Subcutaneous abdominal adipose tissue (tissue), 5 donors: ENCODE measurements at regions not wholly inside any gene's neighbourhood (a gene's known extent, or its start where the extent isn't known, plus 50 kb on each side); places are given as distances from the start of the nearest gene placed in this dataset.

Experiments
- H3K27ac ChIP-seq: one replicate; pipeline ENCODE4 v1.7.0; 2013; ENCODE audit warnings: low read depth, mild to moderate bottlenecking, inconsistent platforms, low read length, moderate library complexity
- H3K27me3 ChIP-seq, 5 donors: one replicate each; pipeline ENCODE4 v1.7.0; 2013; ENCODE audit warnings: low read length in 5 of 5, inconsistent platforms in 1 of 5; ENCODE audit not compliant: control insufficient read depth in 5 of 5, insufficient read depth in 4 of 5
- H3K36me3 ChIP-seq, 5 donors: one replicate each; pipeline ENCODE4 v1.7.0; 2013; ENCODE audit warnings: low read length in 5 of 5; ENCODE audit not compliant: control insufficient read depth in 5 of 5, insufficient read depth in 5 of 5
- H3K4me1 ChIP-seq, 5 donors: one replicate each; pipeline ENCODE4 v1.7.0; 2013; ENCODE audit warnings: low read length in 5 of 5, mild to moderate bottlenecking in 3 of 5, moderate library complexity in 1 of 5; ENCODE audit not compliant: control insufficient read depth in 5 of 5, insufficient read depth in 5 of 5
- H3K4me3 ChIP-seq, 5 donors: one replicate each; pipeline ENCODE4 v1.7.0; 2013; ENCODE audit warnings: low read length in 5 of 5, low read depth in 1 of 5
- H3K9ac ChIP-seq, 5 donors: one replicate each; pipeline ENCODE4 v1.7.0; 2013; ENCODE audit warnings: low read length in 5 of 5, mild to moderate bottlenecking in 4 of 5, moderate library complexity in 3 of 5
- H3K9me3 ChIP-seq, 5 donors: one replicate each; pipeline ENCODE4 v1.7.0; 2013; ENCODE audit warnings: low read length in 5 of 5; ENCODE audit not compliant: control insufficient read depth in 5 of 5
- donor health status: healthy.
- donor health status: healthy.
- donor health status: healthy.
- donor health status: healthy.
- donor health status: healthy.

DNA sequence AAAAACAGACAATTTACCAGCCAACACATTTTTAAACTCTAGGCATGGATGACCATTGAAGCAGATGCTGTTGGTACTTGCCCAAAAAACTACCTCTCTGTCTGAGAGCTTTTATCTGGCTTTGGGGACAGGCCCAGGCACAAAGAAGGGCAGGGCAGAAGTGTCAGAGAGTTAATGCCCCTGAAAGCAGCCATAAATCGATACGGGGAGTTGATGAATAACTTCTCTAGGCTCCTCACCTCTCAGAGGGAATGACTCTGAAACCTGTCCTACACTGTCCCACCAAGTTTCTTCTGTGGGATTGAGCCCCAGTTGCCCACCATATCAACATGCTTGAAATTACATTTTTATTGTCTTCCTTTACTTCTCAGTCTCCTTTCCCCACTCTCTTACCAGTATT is 113.0 kb upstream of the DAAM1 start:
- Histone ChIP-seq H3K27ac (no peak overlapping the region), H3K36me3 (no peaks in the 10 kb centered on the region), H3K4me1 (no peaks in the 10 kb centered on the region), H3K9ac (no peak overlapping the region), H3K9me3 (no peaks in the 10 kb centered on the region), H3K27me3 (no peaks in the 10 kb centered on the region), H3K4me3 (no peak overlapping the region)

DNA sequence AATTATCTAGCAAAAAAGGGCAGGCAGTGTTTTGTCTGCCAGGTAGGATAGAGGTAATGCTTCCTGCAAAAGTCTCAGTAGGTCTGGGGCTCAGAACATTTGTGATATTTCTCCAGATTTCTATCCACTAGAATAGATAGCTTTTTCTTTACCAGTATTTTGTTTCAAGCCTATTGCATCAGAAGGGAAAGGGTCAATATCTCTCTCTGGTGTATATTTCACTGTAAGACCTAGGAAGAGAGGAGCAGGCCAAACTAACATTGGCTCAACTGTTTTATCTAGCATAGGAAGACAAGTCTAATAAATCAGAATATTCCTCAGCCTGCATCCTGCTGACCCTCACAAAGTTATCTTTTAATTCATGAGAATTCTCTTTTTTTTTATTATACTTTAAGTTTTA is 106.7 kb upstream of the DAAM1 start:
- H3K36me3 ChIP-seq, result no peaks in the 10 kb centered on the region
- no peaks in the 10 kb centered on the region for H3K27me3 ChIP-seq

DNA sequence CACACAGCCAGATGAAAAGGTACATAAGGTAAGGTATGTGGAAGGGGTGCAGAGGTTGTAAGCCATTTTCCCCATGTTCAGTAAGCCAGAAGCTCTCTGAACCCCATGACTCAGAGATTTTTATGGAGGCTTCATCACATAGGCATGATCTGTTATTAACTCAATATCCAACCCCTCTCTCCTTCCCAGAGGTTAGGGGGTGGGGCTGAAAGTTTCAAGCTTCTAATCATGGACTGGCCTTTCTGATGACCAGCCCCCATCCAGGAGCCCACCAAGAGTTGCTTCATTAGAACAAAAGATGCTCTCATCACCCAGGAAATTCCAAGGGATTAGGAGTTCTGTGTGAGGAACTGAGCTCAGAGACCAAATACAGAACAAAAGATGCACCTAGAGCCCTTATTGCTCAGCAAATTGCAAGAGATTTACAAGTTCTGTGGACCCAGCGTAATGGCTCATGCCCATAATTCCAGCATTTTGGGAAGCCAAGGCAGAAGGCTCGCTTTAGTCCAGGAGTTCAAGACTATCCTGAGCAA is 103.2 kb upstream of the DAAM1 start:
- Histone ChIP-seq H3K4me1 (peaks cover 0 to 4% (median 0%) of the 10 kb centered on the region in 5 donors), H3K9me3 (no peaks in the 10 kb centered on the region), H3K9ac (no peak overlapping the region), H3K27me3 (no peaks in the 10 kb centered on the region), H3K36me3 (no peaks in the 10 kb centered on the region), H3K27ac (no peak overlapping the region), H3K4me3 (no peak overlapping the region)

More for the DNA sequence above, 106.7 kb upstream of the DAAM1 start:
- no peak overlapping the region for H3K9ac ChIP-seq
- H3K27ac ChIP-seq, result no peak overlapping the region
- H3K4me1 ChIP-seq, result peaks cover 0 to 4% (median 0%) of the 10 kb centered on the region in 5 donors
- no peaks in the 10 kb centered on the region for H3K9me3 ChIP-seq
- H3K4me3 ChIP-seq, result no peak overlapping the region

DNA sequence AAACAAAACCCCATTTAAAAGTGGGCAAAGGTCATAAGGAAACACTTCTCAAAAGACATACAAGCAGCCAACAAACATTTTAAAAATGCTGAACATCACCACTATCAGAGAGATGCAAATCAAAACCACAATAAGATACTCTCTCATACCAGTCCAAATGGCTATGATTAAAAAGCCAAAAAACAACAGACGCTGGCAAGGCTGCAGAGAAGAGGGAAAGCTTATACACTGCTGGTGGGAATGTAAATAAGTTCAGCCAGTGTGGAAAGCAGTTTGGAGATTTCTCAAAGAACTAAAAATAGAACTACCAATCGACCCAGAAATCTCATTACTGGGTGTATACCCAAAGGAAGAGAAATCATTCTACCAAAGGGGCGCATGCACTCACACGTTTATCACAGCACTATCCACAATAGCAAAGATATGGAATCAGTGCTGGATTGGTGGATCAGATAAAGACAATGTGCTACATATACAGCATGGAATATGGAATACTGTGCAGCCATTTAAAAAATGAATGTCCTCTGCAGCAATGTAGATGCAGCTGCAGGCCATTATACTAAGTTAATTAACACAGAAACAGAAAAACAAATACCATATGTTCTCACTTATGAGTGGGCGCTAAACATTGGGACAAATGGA is 102.1 kb upstream of the DAAM1 start:
- Histone ChIP-seq H3K9me3 (no peaks in the 10 kb centered on the region), H3K9ac (no peak overlapping the region), H3K4me3 (no peak overlapping the region), H3K36me3 (no peaks in the 10 kb centered on the region), H3K27me3 (no peaks in the 10 kb centered on the region), H3K4me1 (peaks cover 0 to 4% (median 0%) of the 10 kb centered on the region in 5 donors), H3K27ac (no peak overlapping the region)

DNA sequence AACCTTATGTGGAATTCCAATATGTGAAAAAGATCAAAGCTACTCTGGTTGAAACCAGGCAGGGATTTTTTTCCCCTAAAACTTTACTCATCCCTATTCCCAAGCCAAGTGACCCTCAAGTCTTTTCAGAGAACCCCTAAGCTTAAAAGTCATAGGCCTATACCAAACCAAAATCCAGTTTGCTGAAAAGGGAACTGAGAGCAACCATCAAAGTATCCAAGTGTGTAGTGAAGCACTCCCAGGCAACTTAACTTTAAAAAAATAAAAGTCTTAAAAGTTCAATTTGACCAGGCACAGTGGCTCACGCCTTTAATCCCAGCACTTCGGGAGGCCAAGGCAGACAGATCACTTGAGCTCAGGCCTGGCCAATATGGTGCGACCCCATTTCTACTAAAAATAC is 101.2 kb upstream of the DAAM1 start:
- H3K27me3 ChIP-seq, result no peaks in the 10 kb centered on the region
- no peaks in the 10 kb centered on the region for H3K4me1 ChIP-seq
- H3K9ac ChIP-seq, result no peak overlapping the region
- no peaks in the 10 kb centered on the region for H3K36me3 ChIP-seq
- H3K4me3 ChIP-seq, result no peak overlapping the region
- H3K9me3 ChIP-seq, result no peaks in the 10 kb centered on the region
- no peak overlapping the region for H3K27ac ChIP-seq

DNA sequence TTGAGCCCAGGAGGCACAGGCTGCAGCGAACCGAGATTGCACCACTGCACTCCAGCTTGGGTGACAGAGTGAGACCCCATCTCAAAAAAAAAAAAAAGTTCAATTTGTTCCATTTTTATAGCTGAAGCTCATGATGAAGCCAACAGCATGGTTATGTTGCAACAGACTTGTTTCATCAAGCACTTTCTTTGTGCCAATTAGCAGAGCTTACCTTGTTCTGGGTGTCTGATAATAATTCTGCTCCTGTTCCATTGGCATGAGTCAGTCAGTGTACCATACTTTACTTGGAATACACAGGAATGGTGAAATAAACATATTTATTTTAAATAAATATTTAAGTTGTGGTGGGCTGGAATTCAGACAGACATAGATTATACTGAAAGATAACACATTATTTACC is 100.8 kb upstream of the DAAM1 start:
- peaks cover 0 to 1% (median 0%) of the 10 kb centered on the region in 5 donors for H3K27me3 ChIP-seq
- no peak overlapping the region for H3K27ac ChIP-seq
- H3K9me3 ChIP-seq, result no peaks in the 10 kb centered on the region
- H3K36me3 ChIP-seq, result no peaks in the 10 kb centered on the region
- H3K4me1 ChIP-seq, result no peaks in the 10 kb centered on the region
- no peak overlapping the region for H3K4me3 ChIP-seq
- no peak overlapping the region for H3K9ac ChIP-seq

DNA sequence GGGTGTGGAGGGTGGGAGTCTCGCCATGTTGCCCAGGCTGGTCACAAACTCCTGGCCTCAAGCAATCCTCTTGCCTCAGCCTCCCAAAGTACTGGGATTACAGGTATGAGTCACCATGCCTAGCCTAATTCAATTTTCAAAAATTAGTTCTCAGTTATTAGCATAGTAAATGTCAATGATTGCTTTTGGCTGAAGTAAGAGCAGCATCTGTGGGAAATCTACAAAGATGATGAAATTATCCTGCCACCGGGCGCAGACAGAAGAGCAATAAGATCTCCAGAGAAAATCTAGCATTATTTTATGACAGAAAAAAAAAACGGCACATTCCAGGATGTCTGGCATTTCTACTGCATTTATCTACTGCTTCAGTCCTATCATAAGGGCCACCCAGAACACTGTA is 97.9 kb upstream of the DAAM1 start:
- H3K9ac ChIP-seq, result no peak overlapping the region
- no peak overlapping the region for H3K4me3 ChIP-seq
- H3K36me3 ChIP-seq, result no peaks in the 10 kb centered on the region
- H3K9me3 ChIP-seq, result no peaks in the 10 kb centered on the region
- H3K27ac ChIP-seq, result no peak overlapping the region
- no peaks in the 10 kb centered on the region for H3K4me1 ChIP-seq
- peaks cover 0 to 5% (median 0%) of the 10 kb centered on the region in 5 donors for H3K27me3 ChIP-seq

DNA sequence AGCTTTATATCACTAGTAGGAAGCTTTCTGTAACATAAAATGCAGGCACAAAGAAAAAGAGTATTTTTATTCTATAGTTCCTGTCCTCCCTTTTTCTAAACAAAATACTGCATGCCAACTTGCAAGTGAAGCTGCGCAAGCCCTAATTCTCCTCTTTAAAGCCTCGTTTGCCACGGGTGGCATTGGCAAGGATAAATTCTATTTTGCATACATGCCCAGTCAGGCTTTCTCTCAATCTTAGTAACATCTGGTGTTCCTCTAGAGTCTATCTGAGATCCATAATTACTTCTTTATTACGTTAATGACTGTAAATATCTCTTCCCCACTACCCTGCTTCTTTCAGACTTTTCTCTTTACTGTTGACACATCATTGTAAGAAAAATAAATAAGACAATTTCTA is 97.1 kb upstream of the DAAM1 start:
- peaks cover 0 to 5% (median 0%) of the 10 kb centered on the region in 5 donors for H3K27me3 ChIP-seq
- no peaks in the 10 kb centered on the region for H3K4me1 ChIP-seq
- no peaks in the 10 kb centered on the region for H3K36me3 ChIP-seq
- no peak overlapping the region for H3K4me3 ChIP-seq
- H3K9ac ChIP-seq, result no peak overlapping the region
- no peaks in the 10 kb centered on the region for H3K9me3 ChIP-seq
- H3K27ac ChIP-seq, result no peak overlapping the region

DNA sequence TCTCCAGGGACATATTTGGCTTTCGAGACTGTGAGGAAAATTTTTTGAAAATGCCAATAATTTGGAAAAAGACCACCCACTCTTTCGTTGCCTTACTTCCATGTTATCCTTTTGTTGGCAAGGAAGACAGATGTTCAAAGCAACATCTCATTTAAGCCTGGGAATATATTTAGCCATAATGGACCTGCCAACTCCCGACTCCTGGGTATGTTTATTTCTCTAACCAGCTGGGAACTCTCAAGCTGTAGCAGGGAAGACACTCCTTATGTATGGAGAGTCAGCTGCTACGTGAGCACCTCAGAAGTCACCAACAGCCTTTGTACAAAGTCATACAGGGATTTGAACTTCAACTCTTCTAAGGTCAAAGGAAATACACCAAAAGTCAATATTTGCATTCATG is 96.5 kb upstream of the DAAM1 start:
- no peak overlapping the region for H3K4me3 ChIP-seq
- H3K27me3 ChIP-seq, result peaks cover 0 to 5% (median 0%) of the 10 kb centered on the region in 5 donors
- H3K9me3 ChIP-seq, result no peaks in the 10 kb centered on the region
- H3K4me1 ChIP-seq, result no peaks in the 10 kb centered on the region
- H3K27ac ChIP-seq, result no peak overlapping the region
- H3K36me3 ChIP-seq, result no peaks in the 10 kb centered on the region
- H3K9ac ChIP-seq, result no peak overlapping the region

DNA sequence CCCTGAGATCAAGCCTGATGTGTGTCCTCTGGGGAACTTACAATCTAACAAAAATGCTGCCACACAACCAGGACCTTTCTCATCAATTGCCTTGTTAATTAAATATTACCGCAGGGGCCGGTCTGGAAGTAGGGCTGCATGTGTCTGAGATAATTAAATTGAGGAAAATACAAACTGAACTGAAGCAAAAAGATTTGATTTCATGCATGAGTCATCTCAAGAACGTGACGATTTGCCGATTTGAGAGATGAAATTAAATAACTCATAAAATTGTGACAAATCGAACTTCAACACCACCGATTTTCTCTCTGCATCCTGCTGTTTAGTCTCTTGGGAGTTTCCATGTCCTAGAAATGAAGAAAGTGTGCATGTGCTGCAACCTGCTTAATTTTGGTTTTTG is 94.6 kb upstream of the DAAM1 start:
- H3K36me3 ChIP-seq, result no peaks in the 10 kb centered on the region
- H3K27ac ChIP-seq, result no peak overlapping the region
- H3K4me3 ChIP-seq, result no peak overlapping the region
- no peaks in the 10 kb centered on the region for H3K9me3 ChIP-seq
- peaks cover 0 to 5% (median 1%) of the 10 kb centered on the region in 5 donors for H3K27me3 ChIP-seq
- no peak overlapping the region for H3K9ac ChIP-seq
- H3K4me1 ChIP-seq, result no peaks in the 10 kb centered on the region
